Heart right ventricle (tissue), 16 donors: ENCODE measurements at regions not wholly inside any gene's neighbourhood (a gene's known extent, or its start where the extent isn't known, plus 50 kb on each side); places are given as distances from the start of the nearest gene placed in this dataset.

Experiments used
- ATAC-seq, 8 donors: fragments of 200-7000 bp; cut with Tn5 transposase; one replicate each; pipeline ENCODE4 v1.9.1; 2020; ENCODE audit warnings: mild to moderate bottlenecking in 8 of 8, moderate library complexity in 8 of 8, moderate number of reproducible peaks in 1 of 8
- DNase-seq, 2 donors: peaks; one replicate each; pipeline ENCODE4 v3.0.0-alpha.2; 2020
- H3K27ac ChIP-seq, 10 donors: fragments of 200-600 bp; sonication (generic) in 2 of 10; one replicate each; pipeline versions ENCODE4 v1.5.0 to v1.8.0; 2020 to 2022; ENCODE audit warnings: mild to moderate bottlenecking in 3 of 10
- H3K27me3 ChIP-seq, 7 donors: fragments of 200-600 bp; one replicate each; pipeline ENCODE4 v1.8.0; 2021 to 2022; ENCODE audit warnings: mild to moderate bottlenecking in 2 of 7
- H3K36me3 ChIP-seq, 9 donors: fragments of 200-600 bp; sonication (generic) in 1 of 9; one replicate each; pipeline versions ENCODE4 v1.5.0 to v1.8.0; 2020 to 2022; ENCODE audit warnings: mild to moderate bottlenecking in 2 of 9
- H3K4me1 ChIP-seq, 9 donors: fragments of 200-600 bp; sonication (generic) in 1 of 9; one replicate each; pipeline versions ENCODE4 v1.5.0 to v1.8.0; 2020 to 2022; ENCODE audit warnings: mild to moderate bottlenecking in 4 of 9
- H3K4me3 ChIP-seq, 10 donors: fragments of 200-600 bp; sonication (generic) in 2 of 10; one replicate each; pipeline versions ENCODE4 v1.5.0 to v1.8.0; 2020 to 2022; ENCODE audit warnings: mild to moderate bottlenecking in 7 of 10, moderate library complexity in 2 of 10
- H3K9me3 ChIP-seq, 11 donors: fragments of 200-600 bp in 10 of 11; sonication (generic) in 2 of 11; one replicate each; pipeline versions ENCODE4 v1.5.0 to v1.8.0; 2013 to 2022; ENCODE audit warnings: mild to moderate bottlenecking in 2 of 11, control low read depth in 1 of 11, moderate library complexity in 1 of 11
- WGBS, 2 donors: extraction: QIAGEN DNeasy Blood & Tissue Kit; methylation state at CpG; one replicate each; pipeline ENCODE4 v1.1.7; 2013; ENCODE audit warnings: inconsistent platforms in 1 of 2; 5-methylcytosine and 5-hydroxymethylcytosine counted together
- intact Hi-C, 10 donors: fragments of 100-400 bp; cut with DNase I; formaldehyde crosslinking; loops; one replicate each; pipeline versions ENCODE4 v1.11.1 to v1.14.2; 2022
- TF ChIP-seq, protein P1 (sequence below), 9 donors: fragments of 200-600 bp; sonication (generic) in 2 of 9; IDR thresholded peaks; one replicate each; pipeline versions ENCODE4 v1.5.0 to v1.8.0; 2021 to 2022; ENCODE audit warnings: antibody characterized with exemption in 9 of 9, mild to moderate bottlenecking in 5 of 9, moderate library complexity in 1 of 9
- donor health status: Arrhythmogenic right ventricular cardiomyopathy.
- donor health status: ischemic (EF 13 %, LVEDD 7.1; RV severe dilation, severe dysfunction).
- donor health status: healthy with polysubstance abuse.
- donor health status: DM: no; HTN: yes; CAD: no.
- donor health status: DM: no; HTN: no; CAD: no.
- donor health status: ischemic (EF 25% LVEDD 6.9; RV normal size, moderate dysfunction).
- donor health status: ischemic (EF 25% LVEDD 5.7; RV mildly dilated, moderate dysfunction).
- donor health status: healthy.
- donor health status: DM: yes; HTN: yes; CAD: no.
- donor health status: Ischemic cardiomyopathy.
- donor health status: ischemic (EF 35%, LVEDD 5.7; RV mildly dilated, moderate dysfunction).
- donor health status: nonischemic (EF 11% LVEDD 7.7; RV severe dilation, severe dysfunction).
- donor health status: DM: yes; HTN: yes; CAD: no.
- donor health status: PGD.
- donor health status: ischemic (EF 29% LVEDD 5.4; RV normal size, mild dysfunction).
- donor health status: nonischemic (EF 23%, LVEDD 6.1; RV moderate dilation, normal function).

DNA sequence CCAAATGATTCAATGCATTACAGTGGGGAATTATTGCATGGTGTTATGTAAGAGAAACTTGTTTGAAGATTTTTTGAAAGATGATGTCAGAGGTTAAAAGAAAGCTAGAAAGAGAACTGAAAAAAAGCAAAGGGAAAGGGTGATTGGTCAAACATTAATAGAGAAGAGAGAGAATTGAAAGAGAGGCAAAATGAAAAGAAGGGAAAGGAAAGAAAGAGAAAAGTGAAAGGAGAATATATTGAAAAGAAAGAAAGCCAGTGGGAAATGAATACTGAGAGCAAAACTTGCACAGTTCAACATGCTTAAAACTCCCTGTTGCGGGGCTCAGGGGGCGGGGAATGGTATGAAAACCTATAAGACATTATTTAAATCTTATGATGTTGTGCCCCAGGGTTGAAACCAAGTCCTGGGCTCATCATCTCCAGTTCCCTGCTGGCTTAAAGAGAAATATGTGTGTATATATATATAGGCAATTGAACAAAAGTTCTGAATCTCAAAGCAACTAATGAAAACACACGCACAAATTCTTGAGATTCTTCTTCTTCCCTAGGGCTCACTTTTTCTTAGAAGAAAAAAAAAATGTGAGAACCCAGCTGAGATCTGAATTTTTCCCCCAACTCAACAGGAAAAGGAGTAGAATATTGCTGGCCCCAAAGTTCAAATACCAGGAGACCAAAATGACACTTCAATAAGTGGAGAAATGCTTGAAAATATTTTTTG lies 2045.9 kb upstream of the CELF4 start:
- ATAC-seq, result no peak
- Histone ChIP-seq H3K4me1 (no peaks in the 10 kb centered on the region), H3K9me3 (no peaks in the 10 kb centered on the region), H3K27ac (no peak overlapping the region), H3K36me3 (no peaks in the 10 kb centered on the region), H3K27me3 (no peaks in the 10 kb centered on the region), H3K4me3 (no peak overlapping the region)
- TF ChIP-seq, protein P1, sequence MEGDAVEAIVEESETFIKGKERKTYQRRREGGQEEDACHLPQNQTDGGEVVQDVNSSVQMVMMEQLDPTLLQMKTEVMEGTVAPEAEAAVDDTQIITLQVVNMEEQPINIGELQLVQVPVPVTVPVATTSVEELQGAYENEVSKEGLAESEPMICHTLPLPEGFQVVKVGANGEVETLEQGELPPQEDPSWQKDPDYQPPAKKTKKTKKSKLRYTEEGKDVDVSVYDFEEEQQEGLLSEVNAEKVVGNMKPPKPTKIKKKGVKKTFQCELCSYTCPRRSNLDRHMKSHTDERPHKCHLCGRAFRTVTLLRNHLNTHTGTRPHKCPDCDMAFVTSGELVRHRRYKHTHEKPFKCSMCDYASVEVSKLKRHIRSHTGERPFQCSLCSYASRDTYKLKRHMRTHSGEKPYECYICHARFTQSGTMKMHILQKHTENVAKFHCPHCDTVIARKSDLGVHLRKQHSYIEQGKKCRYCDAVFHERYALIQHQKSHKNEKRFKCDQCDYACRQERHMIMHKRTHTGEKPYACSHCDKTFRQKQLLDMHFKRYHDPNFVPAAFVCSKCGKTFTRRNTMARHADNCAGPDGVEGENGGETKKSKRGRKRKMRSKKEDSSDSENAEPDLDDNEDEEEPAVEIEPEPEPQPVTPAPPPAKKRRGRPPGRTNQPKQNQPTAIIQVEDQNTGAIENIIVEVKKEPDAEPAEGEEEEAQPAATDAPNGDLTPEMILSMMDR (IDR thresholded peaks at IDR 0.05), result no peak
- 70 to 77% methylated on average over 3 of the region's 3 CpGs for WGBS, 2 donors
- intact Hi-C loops, result no loop called here
- no peak for DNase-seq

DNA sequence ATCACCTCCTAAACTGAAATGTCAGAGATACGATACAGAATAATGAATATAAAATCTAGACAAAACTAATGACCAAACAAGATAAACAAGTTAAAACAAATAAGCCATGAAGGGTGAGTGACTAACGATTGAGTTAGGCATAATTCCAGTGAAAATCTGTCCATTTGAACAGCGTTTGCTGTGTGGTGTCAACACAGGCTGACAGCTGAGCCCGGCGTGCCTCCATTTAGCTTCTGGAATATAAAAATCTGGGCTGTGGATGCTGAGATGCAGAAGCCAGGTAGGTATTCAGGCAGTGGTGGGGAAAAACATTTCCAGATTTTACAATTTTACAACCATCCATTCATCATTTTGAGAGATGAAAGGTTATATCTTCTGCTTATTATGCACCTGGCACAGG lies 2041.4 kb upstream of the CELF4 start:
- H3K27me3 ChIP-seq, result no peaks in the 10 kb centered on the region

DNA sequence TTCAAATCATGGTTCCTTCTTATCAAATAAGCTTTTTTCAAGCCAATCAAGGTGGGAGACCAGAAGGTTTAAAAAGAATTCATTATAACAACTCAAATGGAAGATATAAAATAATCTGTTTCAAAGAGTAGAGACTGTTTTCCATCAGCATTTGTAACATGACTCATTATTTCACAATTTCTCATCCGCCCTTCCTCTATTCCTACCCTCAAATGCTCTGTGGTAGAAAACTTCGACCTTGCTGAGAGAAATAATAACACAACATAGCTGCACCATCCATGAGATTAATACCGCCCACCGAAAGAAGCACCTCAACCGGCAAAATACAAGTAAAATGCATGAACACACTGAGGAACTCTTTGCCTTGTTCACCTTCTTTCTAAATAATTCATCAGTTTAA lies 2039.2 kb upstream of the CELF4 start:
- Histone ChIP-seq H3K4me3 (no peak overlapping the region), H3K27ac (no peak overlapping the region), H3K27me3 (no peaks in the 10 kb centered on the region), H3K4me1 (no peaks in the 10 kb centered on the region), H3K9me3 (no peaks in the 10 kb centered on the region), H3K36me3 (no peaks in the 10 kb centered on the region)
- no peak for DNase-seq
- 90 to 93% methylated on average over 5 of the region's 5 CpGs for WGBS, 2 donors
- ATAC-seq, result no peak
- TF ChIP-seq, protein P1 (IDR thresholded peaks at IDR 0.05), result no peak
- intact Hi-C loops, result no loop called here

More for the DNA sequence above, 2041.4 kb upstream of the CELF4 start:
- 85 to 89% methylated on average over 5 of the region's 5 CpGs for WGBS, 2 donors
- TF ChIP-seq, protein P1 (IDR thresholded peaks at IDR 0.05), result no peak
- ATAC-seq (no peak), DNase-seq (no peak)
- no peaks in the 10 kb centered on the region for H3K9me3 ChIP-seq
- no peak overlapping the region for H3K27ac ChIP-seq
- H3K4me1 ChIP-seq, result no peaks in the 10 kb centered on the region
- intact Hi-C loops, result no loop called here
- no peak overlapping the region for H3K4me3 ChIP-seq
- H3K36me3 ChIP-seq, result no peaks in the 10 kb centered on the region

DNA sequence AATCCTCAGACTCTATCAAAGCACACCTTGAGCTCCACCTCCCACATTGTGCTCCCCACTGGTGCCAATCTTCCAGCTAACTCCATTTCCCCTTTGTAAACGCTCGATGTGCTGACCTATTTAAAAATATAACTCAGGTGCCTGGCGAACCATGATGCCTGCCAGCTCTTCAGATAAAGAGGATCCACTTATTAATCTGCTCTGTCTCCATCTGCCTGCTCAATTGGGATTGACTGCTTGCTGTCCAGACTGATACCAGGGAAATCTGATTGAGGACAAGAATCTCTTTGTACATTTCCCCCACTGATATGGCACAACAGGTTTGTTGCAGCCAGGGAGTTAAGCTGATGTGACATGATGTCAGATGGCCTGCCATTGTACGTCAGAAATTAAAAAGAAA lies 2036.5 kb upstream of the CELF4 start:
- no peaks in the 10 kb centered on the region for H3K9me3 ChIP-seq
- no peaks in the 10 kb centered on the region for H3K36me3 ChIP-seq
- no peaks in the 10 kb centered on the region for H3K4me1 ChIP-seq
- intact Hi-C loops, result no loop called here
- DNase-seq (no peak), ATAC-seq (no peak)
- H3K27me3 ChIP-seq, result no peaks in the 10 kb centered on the region
- H3K4me3 ChIP-seq, result no peak overlapping the region
- WGBS, 2 donors, result 73 to 74% methylated on average over 4 of the region's 4 CpGs
- TF ChIP-seq, protein P1 (IDR thresholded peaks at IDR 0.05), result no peak
- no peak overlapping the region for H3K27ac ChIP-seq
